ENCODE measurements at regions not wholly inside any gene's neighbourhood (a gene's known extent, or its start where the extent isn't known, plus 50 kb on each side); places are given as distances from the start of the nearest gene placed in this dataset.

DNA sequence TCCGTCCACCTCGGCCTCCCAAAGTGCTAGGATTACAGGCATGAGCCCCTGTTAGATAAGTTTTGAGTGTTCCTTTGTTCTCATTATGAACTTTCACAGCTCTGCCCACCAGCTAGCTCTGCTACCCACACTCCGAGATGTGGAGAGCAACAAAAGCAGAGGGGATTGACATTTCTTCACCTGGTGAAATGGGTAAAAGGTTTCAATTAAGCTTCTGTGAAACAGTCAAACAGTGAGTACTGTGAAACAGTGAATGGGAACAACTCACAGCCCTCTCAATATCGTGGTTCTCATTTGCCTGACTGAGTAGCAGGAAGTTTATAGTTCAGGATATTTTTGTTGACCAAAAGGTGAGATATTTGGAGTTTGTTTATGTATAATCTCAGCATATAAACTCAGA lies 412.8 kb downstream of the CD83 start:
- no peaks in the 10 kb centered on the region for H3K36me3 ChIP-seq
- 65 to 73% (median 69%) methylated on average over 4 of the region's 4 CpGs for WGBS, 5 donors
- peaks cover 0 to 18% (median 8%) of the 10 kb centered on the region in 4 donors for H3K4me1 ChIP-seq
- TF ChIP-seq, protein P1, sequence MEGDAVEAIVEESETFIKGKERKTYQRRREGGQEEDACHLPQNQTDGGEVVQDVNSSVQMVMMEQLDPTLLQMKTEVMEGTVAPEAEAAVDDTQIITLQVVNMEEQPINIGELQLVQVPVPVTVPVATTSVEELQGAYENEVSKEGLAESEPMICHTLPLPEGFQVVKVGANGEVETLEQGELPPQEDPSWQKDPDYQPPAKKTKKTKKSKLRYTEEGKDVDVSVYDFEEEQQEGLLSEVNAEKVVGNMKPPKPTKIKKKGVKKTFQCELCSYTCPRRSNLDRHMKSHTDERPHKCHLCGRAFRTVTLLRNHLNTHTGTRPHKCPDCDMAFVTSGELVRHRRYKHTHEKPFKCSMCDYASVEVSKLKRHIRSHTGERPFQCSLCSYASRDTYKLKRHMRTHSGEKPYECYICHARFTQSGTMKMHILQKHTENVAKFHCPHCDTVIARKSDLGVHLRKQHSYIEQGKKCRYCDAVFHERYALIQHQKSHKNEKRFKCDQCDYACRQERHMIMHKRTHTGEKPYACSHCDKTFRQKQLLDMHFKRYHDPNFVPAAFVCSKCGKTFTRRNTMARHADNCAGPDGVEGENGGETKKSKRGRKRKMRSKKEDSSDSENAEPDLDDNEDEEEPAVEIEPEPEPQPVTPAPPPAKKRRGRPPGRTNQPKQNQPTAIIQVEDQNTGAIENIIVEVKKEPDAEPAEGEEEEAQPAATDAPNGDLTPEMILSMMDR (IDR thresholded peaks at IDR 0.05), result no peak
- TF ChIP-seq POLR2AphosphoS5 (IDR thresholded peaks at IDR 0.05), result no peak
- TF ChIP-seq POLR2A (IDR thresholded peaks at IDR 0.05), result no peak
- TF ChIP-seq EP300 (IDR thresholded peaks at IDR 0.05), result no peak
- H3K4me3 ChIP-seq, result no peak overlapping the region
- DNase-seq, result no peak
- intact Hi-C loops (cut with DNase I; ENCODE audit: low total_unique reads), result no loop called here
- H3K27me3 ChIP-seq, result no peaks in the 10 kb centered on the region
- no peak overlapping the region for H3K27ac ChIP-seq
- H3K9me3 ChIP-seq, result peaks cover 0 to 14% (median 5%) of the 10 kb centered on the region in 4 donors

DNA sequence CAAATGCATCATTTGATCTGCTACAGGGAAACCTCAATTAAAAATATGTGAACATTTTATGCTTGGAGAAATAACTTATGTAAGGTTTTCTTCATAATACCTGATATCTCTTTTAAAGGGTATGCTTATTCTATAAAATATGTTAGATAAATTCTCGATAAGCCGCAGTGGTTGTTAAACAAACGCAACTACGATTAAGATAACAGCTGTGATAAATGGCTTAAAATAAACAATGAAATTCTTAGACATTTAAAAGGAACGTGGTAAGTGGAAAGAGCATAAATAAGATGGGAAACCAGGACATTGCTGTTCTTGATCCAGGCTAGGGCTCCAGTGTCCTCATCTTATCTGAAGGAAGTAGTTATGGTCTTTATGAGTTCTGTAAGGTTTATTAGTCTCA lies 415.9 kb downstream of the CD83 start:
- no peaks in the 10 kb centered on the region for H3K27me3 ChIP-seq
- no peaks in the 10 kb centered on the region for H3K36me3 ChIP-seq
- H3K27ac ChIP-seq, result no peak overlapping the region
- TF ChIP-seq EP300 (IDR thresholded peaks at IDR 0.05), result no peak
- TF ChIP-seq POLR2AphosphoS5 (IDR thresholded peaks at IDR 0.05), result no peak
- TF ChIP-seq POLR2A (IDR thresholded peaks at IDR 0.05), result no peak
- TF ChIP-seq, protein P1 (IDR thresholded peaks at IDR 0.05), result no peak
- intact Hi-C loops (cut with DNase I; ENCODE audit: low total_unique reads), result no loop called here
- peaks cover 0 to 5% (median 0%) of the 10 kb centered on the region in 4 donors for H3K9me3 ChIP-seq
- no peak overlapping the region for H3K4me3 ChIP-seq
- WGBS, 5 donors, result 15 to 25% (median 17%) methylated on average over 5 of the region's 5 CpGs
- peaks cover 0 to 18% (median 8%) of the 10 kb centered on the region in 4 donors for H3K4me1 ChIP-seq
- no peak for DNase-seq

DNA sequence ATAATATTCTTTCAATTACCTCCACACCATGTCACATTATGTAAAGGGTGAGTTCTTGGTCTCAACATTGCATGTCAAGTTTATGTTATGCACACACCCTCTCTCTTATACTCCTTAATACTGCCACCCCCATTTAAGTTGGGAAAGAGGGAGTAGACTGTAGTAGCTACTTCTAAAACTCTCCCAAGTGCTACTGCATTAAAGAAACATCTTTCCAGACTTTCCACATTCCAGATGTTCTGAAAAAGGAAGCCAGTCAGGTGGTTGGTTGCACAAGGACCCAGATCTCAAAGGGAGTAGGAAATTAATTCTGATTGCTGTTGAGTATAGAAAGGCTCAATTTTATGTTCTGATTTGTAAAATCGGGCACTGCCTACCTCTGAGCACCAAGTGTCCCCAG lies 419.5 kb downstream of the CD83 start:
- H3K4me1 ChIP-seq, result peaks cover 0 to 18% (median 12%) of the 10 kb centered on the region in 4 donors
- WGBS, 5 donors, result 83 to 96% (median 91%) methylated on average over 1 of the region's 1 CpG
- TF ChIP-seq, protein P1 (IDR thresholded peaks at IDR 0.05), result no peak
- no peak for TF ChIP-seq POLR2A (IDR thresholded peaks at IDR 0.05)
- TF ChIP-seq POLR2AphosphoS5 (IDR thresholded peaks at IDR 0.05), result no peak
- no peak for TF ChIP-seq EP300 (IDR thresholded peaks at IDR 0.05)
- H3K27me3 ChIP-seq, result no peaks in the 10 kb centered on the region
- no peak overlapping the region for H3K27ac ChIP-seq
- no peak for DNase-seq
- peaks cover 0 to 5% (median 0%) of the 10 kb centered on the region in 4 donors for H3K9me3 ChIP-seq
- H3K36me3 ChIP-seq, result no peaks in the 10 kb centered on the region
- intact Hi-C loops (cut with DNase I; ENCODE audit: low total_unique reads), result no loop called here
- no peak overlapping the region for H3K4me3 ChIP-seq

DNA sequence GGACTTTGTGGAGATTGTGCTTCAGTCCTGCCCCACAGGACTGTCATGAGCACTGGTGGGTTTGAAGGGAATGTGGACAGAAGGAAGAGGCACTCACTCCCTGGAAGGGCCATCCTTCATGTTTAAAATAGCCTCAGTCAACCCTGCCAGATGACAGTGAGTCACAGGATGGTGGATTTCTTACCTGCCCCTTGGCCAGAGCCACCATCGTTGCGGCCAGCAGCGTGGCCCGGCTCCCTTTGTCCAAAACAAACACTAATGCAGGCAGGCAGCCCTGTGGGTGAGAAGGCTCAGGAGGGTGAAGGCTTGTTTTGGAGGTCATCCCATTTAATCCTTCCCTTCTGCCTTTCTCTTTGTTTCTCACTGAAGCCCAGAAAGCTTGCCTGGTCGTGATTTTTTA lies 422.7 kb downstream of the CD83 start:
- Histone ChIP-seq H3K4me1 (peaks cover 0 to 8% (median 0%) of the 10 kb centered on the region in 4 donors), H3K9me3 (peaks cover 0 to 5% (median 0%) of the 10 kb centered on the region in 4 donors), H3K27ac (no peak overlapping the region), H3K36me3 (no peaks in the 10 kb centered on the region), H3K4me3 (no peak overlapping the region), H3K27me3 (no peaks in the 10 kb centered on the region)
- DNase-seq, result peak in 1 of 2 donors; percentile 78
- TF ChIP-seq POLR2AphosphoS5 (IDR thresholded peaks at IDR 0.05), result peak in 1 of 3 donors; percentile 21
- no peak for TF ChIP-seq EP300 (IDR thresholded peaks at IDR 0.05)
- intact Hi-C loops (cut with DNase I; ENCODE audit: low total_unique reads), result no loop called here
- WGBS, 5 donors, result 30 to 58% (median 37%) methylated on average over 5 of the region's 5 CpGs

DNA sequence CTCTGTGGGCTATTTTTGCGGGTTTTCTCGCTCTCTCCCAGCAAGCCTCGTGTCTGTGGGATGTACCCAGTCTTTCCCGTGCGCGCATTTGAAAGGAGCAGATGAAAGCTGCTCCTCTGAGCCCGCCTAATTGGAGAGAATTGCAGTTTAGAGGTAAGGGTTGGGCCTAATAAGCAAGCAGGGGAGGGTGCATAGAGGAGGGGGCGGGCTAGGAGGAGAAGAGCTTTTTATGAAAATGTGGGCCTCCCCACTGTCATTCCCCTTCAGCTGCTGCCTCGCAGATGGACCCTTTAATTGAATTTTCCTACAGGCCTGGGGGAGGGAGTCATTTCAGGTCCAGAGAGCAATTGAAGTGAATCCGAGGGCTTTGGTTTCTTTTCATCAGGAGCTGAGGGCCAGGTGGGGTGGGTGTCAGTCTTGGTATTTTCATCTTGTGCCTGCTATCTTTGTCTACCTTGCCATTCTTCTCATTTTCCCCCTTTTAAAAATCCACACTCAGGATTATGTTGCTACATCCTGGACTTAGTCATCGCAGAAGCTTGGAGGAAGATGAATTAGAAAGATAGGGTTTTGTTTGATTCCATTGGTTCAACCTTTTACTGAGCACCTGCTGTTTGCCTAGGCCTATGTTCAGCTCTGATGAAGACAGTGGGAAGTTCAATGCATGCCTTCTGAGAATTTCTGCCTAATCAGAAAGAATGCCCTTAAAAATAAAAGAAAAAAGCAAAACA lies 423.4 kb downstream of the CD83 start:
- TF ChIP-seq, protein P1 (IDR thresholded peaks at IDR 0.05), result no peak
- H3K27ac ChIP-seq, result no peak overlapping the region
- intact Hi-C loops (cut with DNase I; ENCODE audit: low total_unique reads), result no loop called here
- DNase-seq, result no peak
- WGBS, 5 donors, result 87 to 97% (median 96%) methylated on average over 11 of the region's 11 CpGs
- no peaks in the 10 kb centered on the region for H3K36me3 ChIP-seq
- H3K9me3 ChIP-seq, result peaks cover 0 to 5% (median 0%) of the 10 kb centered on the region in 4 donors
- peaks cover 0 to 8% (median 0%) of the 10 kb centered on the region in 4 donors for H3K4me1 ChIP-seq
- no peaks in the 10 kb centered on the region for H3K27me3 ChIP-seq
- H3K4me3 ChIP-seq, result no peak overlapping the region
